HG03342 (cell line): ENCODE measurements at regions not wholly inside any gene's neighbourhood (a gene's known extent, or its start where the extent isn't known, plus 50 kb on each side); places are given as distances from the start of the nearest gene placed in this dataset.
"Not testable (repeated sequence)": the region's sequence is repeated elsewhere in the genome, so short reads cannot be mapped to it uniquely, and the experiment has no call there.

ENCODE experiments used
- ATAC-seq: cut with Tn5 transposase; IDR thresholded peaks from one replicate; pipeline ENCODE4 v1.9.1; 2021; ENCODE audit warnings: mild to moderate bottlenecking, moderate library complexity; ENCODE audit not compliant: unreplicated experiment

DNA sequence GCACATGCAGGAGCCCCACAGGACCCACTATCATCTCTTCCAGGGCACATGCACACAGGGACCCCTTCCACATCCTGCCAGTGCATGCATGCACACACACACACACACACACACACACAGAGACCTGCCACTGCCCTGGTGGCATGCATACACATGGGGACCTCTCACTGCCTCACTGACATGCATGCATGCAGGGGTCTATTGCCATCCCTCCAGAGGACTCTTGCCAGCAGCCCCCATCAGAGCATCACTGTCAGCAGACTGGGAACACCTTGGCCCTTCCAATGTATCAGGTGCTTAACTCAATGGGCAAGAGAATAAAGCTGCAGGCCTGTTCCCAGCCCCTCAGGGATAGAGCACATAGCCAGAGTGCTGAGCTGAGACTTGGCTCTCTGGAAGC is 433.6 kb upstream of the PPP1R2C start:
- ATAC-seq: no peak

DNA sequence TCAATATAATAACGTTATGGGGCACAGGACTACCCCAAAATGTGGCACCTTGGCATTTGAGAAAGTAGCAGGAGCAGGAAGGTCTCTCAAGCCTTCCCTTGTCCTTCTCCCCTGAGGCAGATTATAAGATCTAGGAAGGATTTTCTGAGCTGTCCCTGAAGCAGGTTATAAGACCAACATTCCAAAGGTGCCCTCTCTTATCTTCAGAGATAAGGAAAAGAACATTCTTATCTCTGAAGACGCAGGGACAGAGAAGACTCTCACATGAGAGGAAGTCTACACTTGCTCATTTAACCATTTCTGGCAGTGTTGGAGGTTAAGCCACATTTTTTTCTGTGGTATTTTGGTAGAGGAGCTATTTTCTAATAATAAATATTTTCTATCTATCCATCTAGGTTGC is 437.9 kb upstream of the MAOA start:
- ATAC-seq: no peak

DNA sequence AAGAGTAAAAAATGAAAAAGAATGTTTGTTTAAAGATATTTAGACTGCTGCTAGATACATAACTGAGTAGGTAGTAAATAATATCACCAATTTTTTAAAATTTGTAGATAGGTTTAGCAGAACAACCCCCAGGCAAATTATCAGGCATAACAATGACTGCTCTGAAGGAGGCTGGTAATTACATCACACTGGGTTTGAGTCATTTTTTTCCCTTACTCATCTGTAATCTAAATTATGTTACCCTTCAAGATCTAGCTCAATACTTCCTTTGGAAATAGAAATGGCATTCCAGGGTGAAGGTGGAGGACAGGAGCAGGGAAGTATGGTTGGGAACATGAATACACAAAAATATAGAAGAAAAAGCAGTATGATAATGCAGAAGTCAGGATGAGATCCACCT is 431.6 kb upstream of the MAOA start:
- no peak for ATAC-seq

DNA sequence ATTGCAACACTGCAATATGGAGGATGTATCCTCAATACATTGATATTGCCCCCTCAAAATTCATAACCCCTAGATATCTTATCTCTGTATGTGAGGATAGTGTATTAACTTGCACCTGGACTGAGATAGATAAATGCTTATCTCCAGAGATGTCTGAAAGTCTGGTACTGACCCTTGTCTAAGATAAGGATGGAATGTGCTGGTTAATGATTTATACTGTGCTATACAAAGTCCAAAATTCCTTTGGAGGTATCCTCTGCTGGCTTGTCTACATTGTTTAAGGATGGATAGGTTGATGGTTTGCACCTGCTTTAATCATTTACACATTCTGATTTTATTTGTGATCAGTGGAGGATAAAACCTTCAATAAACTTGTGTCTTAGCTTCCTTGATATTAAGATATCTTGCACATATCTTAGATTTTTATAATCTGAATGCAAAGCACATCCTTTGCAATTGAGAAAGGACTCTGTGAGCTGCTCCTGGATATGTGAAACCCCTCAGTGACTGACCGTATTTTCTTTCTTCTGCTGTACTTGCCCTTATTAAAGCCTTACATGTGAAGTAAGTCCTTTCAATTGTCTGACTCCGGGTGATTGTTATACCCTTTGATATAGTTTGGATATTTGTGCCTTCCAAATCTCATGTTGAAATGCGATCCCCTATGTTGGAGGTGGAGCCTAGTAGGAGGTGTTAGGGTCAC is 430.3 kb upstream of the MAOA start:
- ATAC-seq: no peak

DNA sequence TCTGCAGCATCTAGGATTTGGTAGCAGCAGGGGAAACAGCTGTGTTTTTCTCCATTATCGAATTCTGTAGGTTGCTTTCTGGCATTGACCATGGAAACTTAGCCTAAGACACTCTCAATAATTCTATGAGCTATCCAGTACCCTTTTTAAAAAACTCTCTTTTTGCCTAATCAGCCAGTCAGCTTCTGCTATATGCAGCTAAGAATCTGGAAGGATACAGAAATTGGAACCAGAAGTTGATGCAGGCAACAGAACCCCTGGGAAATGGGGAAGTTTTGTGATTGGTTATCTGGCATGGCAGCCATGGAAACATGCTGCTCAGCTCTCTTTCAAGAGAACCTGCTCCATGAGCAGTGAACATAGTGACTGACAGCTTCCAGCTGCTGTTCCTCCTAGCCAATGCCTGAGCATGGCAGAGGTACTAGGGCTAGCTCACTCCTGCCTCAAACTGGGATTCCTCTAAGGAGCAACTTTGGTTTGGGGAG is 417.6 kb upstream of the MAOA start:
- ATAC-seq: no peak

DNA sequence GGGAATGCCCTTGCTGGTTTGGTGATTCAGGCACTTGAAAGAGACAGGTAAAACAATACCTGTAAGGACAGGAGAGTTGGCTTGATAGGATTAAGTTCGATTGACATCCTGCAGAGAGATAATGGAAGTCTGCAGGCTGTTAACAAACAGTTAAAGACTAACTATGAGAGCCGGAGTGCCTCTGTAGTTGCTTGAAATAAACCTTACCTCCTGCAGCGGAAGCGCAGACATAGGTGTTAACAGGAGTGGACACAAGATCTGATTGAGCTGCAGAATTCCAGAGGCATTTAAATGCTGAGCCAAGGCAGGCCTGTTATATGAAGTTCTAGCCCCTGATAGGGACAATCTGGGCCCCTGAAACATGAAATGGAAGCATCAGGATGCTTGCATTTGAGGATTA is 416.7 kb upstream of the MAOA start:
- ATAC-seq: no peak

DNA sequence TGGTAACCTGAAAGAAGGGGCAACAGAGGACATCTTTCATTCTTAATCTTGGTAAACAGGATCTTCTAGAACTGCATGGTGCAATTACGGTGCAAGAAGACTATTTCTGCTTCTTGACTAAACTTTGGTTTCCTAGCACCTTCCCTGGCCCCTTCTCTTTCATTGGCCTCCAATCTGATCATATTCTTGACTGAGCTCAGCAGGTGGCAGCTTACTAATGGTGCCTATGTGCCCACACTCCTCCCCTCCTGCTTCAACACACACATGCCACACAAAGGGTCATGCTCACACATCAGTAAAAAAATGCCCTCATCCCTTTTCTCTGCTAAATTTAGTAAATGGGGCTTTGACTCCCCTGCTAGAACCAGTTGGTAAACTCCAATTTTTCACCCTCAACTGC is 400.5 kb upstream of the MAOA start:
- ATAC-seq: no peak

DNA sequence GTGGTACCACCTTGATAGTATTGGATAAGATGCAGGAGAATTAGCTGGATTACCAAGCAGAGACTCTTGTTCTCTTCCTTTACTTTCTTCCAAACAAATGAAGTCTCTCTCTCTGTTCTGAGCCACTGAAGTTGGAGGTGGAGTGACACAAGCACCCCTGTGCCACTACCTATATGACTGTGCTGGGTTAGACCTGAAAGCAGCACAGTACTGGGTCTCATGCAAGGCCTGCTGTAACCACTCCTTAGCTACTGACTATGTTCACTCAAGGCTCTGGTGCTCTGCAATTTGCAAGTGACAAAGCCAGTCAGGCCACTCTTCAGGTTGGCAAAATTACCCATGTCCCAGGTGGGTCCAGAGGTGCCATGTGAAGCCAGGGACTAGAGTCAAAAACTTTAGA is 389.6 kb upstream of the MAOA start:
- ATAC-seq: no peak

DNA sequence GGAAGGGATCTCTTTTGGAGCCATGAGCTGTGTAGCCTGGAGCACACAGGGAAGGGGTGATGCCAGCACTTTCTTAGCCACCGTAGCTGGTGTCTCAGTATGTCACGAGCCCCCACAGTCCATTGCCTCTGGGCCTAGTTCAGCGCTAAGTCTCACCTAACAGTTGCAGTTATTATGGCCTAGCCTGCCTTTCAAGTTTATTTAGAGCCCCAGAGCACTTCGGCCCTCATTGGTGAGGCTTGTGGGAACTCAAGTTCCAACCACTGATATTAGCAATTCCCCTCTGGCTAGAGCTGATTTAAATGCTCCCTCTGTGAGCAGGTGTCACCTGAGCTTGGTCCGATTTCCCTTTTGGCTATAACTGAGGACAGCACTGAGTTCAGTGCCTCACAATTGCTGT is 388.4 kb upstream of the MAOA start:
- no peak for ATAC-seq

DNA sequence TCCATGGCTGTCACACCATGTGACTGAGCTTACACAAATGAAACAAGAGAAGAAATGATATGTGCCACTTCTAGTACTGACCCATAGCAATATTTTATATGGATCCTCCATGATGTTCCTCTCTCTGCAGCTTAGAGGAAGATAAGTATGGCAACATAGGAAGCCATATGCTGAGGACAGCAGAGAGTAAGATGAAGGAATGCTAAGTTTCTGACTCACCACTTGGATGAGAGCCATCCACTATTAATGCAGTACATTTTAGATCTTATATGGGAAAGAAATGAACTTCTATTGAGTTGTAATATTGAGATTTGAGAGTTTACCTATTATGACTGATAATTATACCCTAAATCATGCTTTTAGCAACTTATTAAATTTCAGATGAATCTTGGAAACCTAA is 386.9 kb upstream of the MAOA start:
- ATAC-seq: no peak

DNA sequence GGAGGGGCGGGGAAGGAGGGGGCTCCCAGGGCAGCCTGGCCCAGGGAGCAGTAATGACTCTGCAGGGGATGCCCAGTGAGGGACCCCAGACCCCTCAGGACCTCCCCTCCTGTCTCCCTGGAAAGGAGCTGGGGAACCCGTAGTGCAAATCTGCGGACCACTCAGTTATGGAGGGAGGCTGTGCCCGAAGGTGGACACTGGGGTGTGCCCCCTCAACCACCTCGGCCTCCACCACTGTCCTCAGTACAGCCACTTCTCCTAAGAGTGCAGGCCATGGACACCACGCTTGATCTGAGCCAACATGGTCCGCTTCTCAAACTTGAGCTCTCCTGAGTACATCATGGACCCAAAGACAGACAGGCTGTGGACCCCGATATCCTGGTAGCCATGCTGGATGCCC is 378.2 kb upstream of the MAOA start:
- no peak for ATAC-seq

DNA sequence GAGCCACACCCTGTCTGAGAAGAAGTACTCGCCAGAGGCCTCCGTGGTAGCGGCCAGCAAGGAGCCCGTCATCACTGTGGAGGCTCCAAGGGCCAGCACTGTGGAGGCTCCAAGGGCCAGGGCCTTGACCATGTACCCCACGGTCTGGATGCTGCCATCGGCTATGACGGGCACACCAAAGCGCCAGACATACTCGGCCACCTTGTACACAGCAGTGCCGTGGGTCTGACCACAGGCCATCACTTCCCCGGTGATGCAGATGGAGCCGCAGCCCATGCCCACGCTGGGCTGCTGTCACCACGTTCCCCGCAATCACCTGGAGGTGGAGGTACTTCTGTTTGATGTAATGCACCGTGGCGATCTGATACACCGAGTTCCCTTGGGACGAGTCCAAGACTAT is 377.7 kb upstream of the MAOA start:
- ATAC-seq: no peak

DNA sequence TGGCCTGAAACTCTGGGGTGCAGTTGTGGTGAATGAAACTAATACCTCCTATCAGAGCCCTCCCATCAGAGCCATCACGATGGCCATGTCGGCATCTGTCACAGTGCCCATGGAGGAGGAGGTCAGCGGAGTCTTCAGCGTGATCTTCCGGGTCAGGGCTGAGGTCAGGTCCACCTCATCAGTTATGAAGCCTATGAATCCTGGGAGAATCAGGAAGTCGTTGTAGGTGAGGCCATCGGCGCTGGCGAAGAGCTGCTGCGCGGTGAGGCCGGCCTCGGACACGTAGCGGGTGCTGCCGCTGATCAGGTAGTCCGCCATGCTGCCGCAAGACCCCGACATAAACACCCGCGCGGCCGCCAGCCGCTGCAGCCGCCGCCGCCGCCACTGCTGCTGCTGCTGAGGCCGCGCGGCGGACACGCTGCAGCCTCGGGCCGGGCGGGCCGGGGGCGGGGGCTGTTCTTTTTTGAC is 376.7 kb upstream of the MAOA start:
- ATAC-seq: no peak

DNA sequence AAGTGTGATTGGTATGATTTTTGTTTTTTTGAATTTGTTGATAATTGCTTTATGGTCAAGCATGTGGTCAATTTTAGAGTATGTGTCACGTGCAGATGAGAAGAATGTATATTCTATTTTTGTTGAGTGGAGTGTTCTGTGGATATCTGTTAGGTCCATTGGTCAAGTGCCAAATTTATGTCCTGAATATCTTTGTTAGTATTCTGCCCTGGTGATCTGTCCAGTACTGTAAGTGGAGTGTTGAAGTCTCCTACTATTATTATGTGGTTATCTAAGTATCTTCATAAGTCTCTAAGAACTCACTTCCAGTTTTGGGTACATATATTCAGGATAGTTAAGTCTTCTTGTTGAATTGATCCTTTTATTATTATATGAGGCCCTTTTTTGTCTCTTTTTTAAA is 372.9 kb upstream of the MAOA start:
- ATAC-seq: no peak

DNA sequence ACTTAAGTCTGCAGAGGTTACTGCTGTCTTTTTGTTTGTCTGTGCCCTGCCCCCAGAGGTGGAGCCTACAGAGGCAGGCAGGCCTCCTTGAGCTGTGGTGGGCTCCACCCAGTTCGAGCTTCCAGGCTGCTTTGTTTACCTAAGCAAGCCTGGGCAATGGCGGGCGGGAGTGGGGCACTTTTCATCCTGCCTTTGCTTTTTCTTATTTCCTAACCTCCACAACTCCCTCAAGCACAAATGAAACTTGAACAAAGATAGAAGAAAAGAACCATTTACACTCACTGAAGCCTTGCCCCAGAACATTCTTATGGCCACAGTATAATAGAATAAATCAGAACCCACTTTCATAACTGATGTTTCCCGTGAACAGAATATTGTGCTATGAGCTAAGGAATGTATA is 344.5 kb upstream of the MAOA start:
- not testable (repeated sequence) for ATAC-seq

DNA sequence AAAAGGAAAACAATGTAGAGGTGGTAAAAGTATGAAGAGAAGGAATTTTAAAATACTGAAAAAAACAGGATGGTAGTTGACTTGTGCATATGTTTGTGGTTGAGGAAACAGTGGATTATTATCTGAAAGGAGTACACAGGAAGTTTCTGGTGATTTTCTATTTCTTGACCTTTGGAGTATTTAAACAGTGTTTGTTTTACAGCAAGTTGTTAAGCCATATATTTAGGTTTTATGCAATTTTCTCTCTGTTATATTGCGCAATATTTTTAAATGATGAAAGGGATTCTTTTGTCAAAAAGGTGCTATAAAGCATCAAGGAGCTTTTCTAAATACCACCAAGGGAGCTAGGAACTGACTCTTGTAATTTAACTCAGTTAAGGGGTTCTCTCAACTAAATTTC is 343.1 kb upstream of the MAOA start:
- ATAC-seq: no peak

DNA sequence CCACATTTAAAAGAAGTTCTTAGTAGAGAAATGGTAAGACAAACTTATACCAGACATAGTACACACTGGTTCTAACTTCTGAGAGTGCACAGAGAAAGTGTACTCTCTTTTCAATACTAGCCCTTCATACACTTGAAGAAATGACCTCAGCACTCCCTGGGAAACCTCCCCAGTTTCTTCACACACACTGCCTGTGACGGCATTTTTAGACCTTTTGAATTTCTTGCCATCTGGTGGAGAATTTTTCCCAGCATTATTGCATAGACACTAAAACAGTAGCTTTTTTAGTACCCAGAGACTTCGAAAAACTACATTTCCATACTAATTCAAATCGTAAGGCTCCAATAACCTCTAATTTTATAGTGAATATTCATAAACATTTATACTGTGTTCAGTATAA is 341.6 kb upstream of the MAOA start:
- ATAC-seq: no peak

DNA sequence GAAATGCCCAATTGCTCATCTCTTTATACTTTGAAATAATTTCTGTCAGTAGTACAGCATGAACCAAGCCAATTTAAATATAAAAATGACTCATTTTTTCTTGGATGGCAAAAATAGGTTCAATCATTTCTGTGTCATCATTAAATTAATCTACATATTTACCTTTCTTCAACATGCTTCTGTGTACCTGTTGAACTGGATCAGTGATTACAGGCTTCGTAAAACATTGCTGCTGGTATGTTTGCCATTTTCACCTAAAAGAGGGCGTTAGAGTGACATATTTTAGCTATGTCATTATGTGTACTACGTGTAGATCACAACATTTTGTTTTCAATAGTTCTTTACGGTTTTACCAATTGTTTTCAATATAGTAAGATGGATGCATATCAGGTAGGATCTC is 340.5 kb upstream of the MAOA start:
- no peak for ATAC-seq

DNA sequence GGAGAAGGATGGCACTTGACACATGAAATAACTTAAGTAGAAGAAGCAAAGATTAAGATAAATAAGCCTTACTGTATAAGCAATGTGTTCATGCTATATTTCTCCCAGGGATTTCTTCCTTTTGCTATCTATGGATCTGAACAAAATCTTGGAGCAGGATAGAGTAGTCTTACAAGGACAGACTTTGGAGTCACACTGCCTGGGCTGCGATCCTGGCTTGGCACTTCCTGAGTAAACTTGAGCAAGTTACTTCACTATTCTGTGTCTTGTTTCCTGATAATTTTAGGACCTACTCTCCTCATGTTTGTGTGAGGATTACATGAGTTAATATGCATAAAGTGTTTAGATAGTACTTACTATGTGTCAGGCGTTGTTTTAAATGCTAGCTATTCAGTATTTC is 340.0 kb upstream of the MAOA start:
- ATAC-seq: no peak

DNA sequence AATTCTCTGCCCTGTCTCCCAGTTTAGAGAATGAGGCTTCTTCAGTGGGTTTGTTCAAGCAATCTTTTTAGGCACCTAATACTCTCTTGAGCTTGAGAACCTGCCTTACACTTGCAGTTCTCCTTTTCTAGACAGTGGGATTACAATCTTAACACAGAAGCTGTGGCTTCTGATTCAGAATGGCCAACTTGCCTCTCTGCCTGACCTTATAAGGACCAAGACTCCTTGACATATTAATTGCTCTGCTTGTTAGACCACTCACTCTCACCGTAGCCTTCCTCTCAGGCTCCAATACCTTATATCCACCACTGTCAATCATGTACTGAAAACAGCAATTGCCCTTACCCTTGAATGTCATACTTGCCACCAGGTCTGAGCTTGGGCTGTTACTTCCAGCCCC is 338.7 kb upstream of the MAOA start:
- ATAC-seq: no peak

DNA sequence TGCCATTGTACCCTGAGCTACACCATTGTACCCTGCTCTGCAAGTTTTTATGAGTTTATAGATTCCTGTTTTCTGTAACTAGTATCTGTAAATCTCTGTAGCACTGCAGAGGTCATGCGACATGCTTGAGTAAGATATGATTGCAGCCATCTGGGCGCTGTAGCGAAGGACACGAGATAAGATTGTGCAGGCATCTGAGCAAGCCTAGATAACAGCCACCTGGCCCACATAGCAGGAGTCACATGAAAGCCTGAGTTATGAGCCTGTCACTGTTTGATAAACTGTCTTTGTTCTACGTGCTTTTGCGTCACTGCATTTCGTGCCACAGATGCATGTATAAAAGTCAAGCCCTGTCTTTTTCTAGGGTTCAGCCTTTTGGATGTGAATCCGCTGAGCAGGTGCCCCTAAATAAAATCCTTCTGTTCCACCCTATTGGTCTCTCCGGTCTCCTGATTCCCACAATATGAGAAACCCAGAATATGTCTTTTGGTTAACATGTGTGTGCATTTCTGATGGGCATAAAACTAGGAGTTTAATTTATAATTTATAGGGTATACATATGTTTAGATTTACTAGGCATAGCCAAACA is 327.6 kb upstream of the MAOA start:
- no peak for ATAC-seq

DNA sequence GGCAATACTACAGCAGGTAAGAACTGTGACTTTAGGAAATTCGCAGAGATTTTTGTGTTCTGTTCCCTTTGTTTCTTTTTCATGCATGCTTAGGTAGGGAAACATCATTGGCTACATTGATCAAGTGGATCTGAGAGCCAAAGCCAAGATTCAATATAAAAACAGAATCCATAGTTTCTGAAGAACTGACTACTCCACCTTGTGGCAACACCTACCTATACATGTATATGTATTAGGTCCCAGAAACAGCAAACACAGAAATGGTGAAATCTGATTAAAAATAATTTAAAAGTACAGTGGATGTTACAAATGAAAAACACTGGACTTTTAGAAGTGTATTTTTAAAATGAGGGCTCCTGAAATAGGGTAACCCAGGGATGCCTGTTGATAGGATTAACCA is 322.6 kb upstream of the MAOA start:
- no peak for ATAC-seq

DNA sequence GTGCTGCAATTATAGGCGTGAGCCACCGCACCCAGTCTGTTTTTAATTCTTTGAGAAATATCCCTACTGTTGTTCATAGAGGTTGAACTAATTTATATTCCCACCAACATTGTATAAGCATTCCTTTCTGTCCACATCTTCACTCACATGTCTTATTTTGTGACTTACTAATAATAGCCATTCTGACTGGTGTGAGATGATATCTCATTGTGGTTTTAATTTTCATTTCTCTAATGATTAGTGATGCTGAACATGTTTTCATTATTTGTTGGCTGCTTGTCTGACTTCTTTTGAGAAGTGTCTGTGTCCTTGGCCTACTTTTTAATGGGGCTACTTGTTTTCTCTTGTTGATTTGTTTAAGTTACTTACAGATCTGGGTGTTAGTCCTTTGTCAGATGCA is 310.9 kb upstream of the MAOA start:
- no peak for ATAC-seq
